GM12878 (cell line): ENCODE measurements at regions not wholly inside any gene's neighbourhood (a gene's known extent, or its start where the extent isn't known, plus 50 kb on each side); places are given as distances from the start of the nearest gene placed in this dataset.

ENCODE experiments used
- ATAC-seq: fragments of 200-7000 bp; cut with Tn5 transposase; 3 replicates; pipeline ENCODE4 v1.9.1; 2020; ENCODE audit warnings: mild to moderate bottlenecking, moderate library complexity
- BruUV-seq: library from RNA; stranded (reverse); fragments of 400-500 nt; replicated peaks from 2 replicates; lab custom pipeline; 2021; lab: Mats Ljungman, UMichigan
- CTCF ChIA-PET: fragments of 300-600 bp; sonication (Branson Sonifier 250); formaldehyde crosslinking; extraction: SDS; loops from one replicate; lab custom pipeline; 2021; ENCODE audit warnings: inconsistent platforms; lab: Yijun Ruan, JAX
- POLR2A ChIA-PET: fragments of 350-600 bp; formaldehyde crosslinking; extraction: SDS; loops from one replicate; lab custom pipeline; 2021; ENCODE audit warnings: inconsistent platforms; lab: Charles Lee
- RAD21 ChIA-PET: fragments of 300-600 bp; sonication (Branson Sonifier 250); formaldehyde crosslinking; loops from one replicate; lab custom pipeline; 2023; ENCODE audit warnings: antibody characterized with exemption; ENCODE audit not compliant: unreplicated experiment; lab: Charles Lee
- SMC1A ChIA-PET: fragments of 300-600 bp; sonication (Branson Sonifier 250); formaldehyde crosslinking; loops from one replicate; lab custom pipeline; 2023; ENCODE audit not compliant: unreplicated experiment, uncharacterized antibody; lab: Charles Lee
- DNase-seq: peaks from one replicate; pipeline ENCODE4 v3.0.0-alpha.2; 2011; ENCODE audit warnings: low read depth, low spot score
- FAIRE-seq: peaks from 3 replicates; lab custom pipeline; 2011; peaks lifted over from hg19 to GRCh38; lab: Jason Lieb, UNC
- H2AFZ ChIP-seq: 2 replicates; pipeline ENCODE4 v1.6.0; 2011; ENCODE audit warnings: low read depth, low read length, control low read depth; ENCODE audit not compliant: control insufficient read depth
- H3K27ac ChIP-seq: 2 replicates; pipeline ENCODE4 v1.5.1; 2011; ENCODE audit warnings: control low read depth; ENCODE audit not compliant: control insufficient read depth, insufficient read depth
- H3K27me3 ChIP-seq, 2 experiments: replicated peaks in 1 of 2; 2 replicates each; pipeline versions ENCODE4 v1.6.0 to v1.6.1; 2011; ENCODE audit warnings: low read length in 1 of 2; ENCODE audit not compliant: control insufficient read depth in 2 of 2, insufficient read depth in 2 of 2
- H3K36me3 ChIP-seq, 2 experiments: 2 replicates each; pipeline ENCODE4 v1.5.1; 2011; ENCODE audit warnings: low read length in 1 of 2; ENCODE audit not compliant: control insufficient read depth in 2 of 2, insufficient read depth in 2 of 2
- H3K4me1 ChIP-seq: 2 replicates; pipeline ENCODE4 v1.6.1; 2011; ENCODE audit warnings: mild to moderate bottlenecking, low read length, moderate library complexity, mixed read lengths; ENCODE audit not compliant: control insufficient read depth, insufficient read depth
- H3K4me2 ChIP-seq: 2 replicates; pipeline ENCODE4 v1.6.0; 2011; ENCODE audit warnings: control low read depth; ENCODE audit not compliant: control insufficient read depth, insufficient read depth
- H3K4me3 ChIP-seq: fragments of 200-600 bp; sonication (generic); 2 replicates; pipeline ENCODE4 v1.5.1; 2016
- H3K79me2 ChIP-seq: 2 replicates; pipeline ENCODE4 v1.6.0; 2011; ENCODE audit warnings: low read length; ENCODE audit not compliant: control insufficient read depth, insufficient read depth
- H3K9ac ChIP-seq: 2 replicates; pipeline ENCODE4 v1.8.0; 2011; ENCODE audit warnings: low read length, control low read depth, mixed read lengths; ENCODE audit not compliant: control insufficient read depth, insufficient read depth
- H3K9me3 ChIP-seq: replicated peaks from 3 replicates; pipeline ENCODE4 v1.5.1; 2011; ENCODE audit warnings: mild to moderate bottlenecking, low read length; ENCODE audit not compliant: control insufficient read depth, insufficient read depth
- H4K20me1 ChIP-seq: 2 replicates; pipeline ENCODE4 v1.6.0; 2011; ENCODE audit not compliant: control insufficient read depth, insufficient read depth
- GABPA ChIP-seq: IDR thresholded peaks from 2 replicates; pipeline ENCODE4 v1.6.1; 2014; ENCODE audit warnings: antibody characterized with exemption, low read depth, mild to moderate bottlenecking, inconsistent platforms
- REST ChIP-seq: IDR thresholded peaks from 2 replicates; pipeline ENCODE4 v1.6.1; 2012; ENCODE audit warnings: mild to moderate bottlenecking, low read depth, low read length
- SKIL ChIP-seq: fragments of 450-650 bp; IDR thresholded peaks from 2 replicates; pipeline ENCODE4 v1.6.1; 2017; ENCODE audit warnings: mild to moderate bottlenecking, low read depth, inconsistent platforms; ENCODE audit not compliant: poor library complexity, severe bottlenecking
- ZNF217 ChIP-seq: fragments of 450-650 bp; IDR thresholded peaks from 2 replicates; pipeline ENCODE4 v1.6.1; 2017; ENCODE audit warnings: antibody characterized with exemption, mild to moderate bottlenecking
- ZNF687 ChIP-seq: fragments of 450-650 bp; IDR thresholded peaks from 2 replicates; pipeline ENCODE4 v1.6.1; 2017; ENCODE audit warnings: mild to moderate bottlenecking, moderate library complexity
- WGBS: methylation state at CpG from one replicate; pipeline ENCODE4 v1.1.6; 2016; ENCODE audit warnings: low lambda C conversion rate; ENCODE audit not compliant: insufficient replicate concordance, insufficient coverage; ENCODE audit errors: missing lambda C conversion rate; 5-methylcytosine and 5-hydroxymethylcytosine counted together
- in situ Hi-C: fragments of 300-500 bp; cut with MboI; formaldehyde crosslinking; loops from 9 replicates; pipeline ENCODE4 v1.14.3; 2018; ENCODE audit warnings: mixed read lengths
- intact Hi-C: fragments of 100-400 bp; cut with micrococcal nuclease; formaldehyde crosslinking; loops from one replicate; pipeline ENCODE4 v1.14.2; 2022; ENCODE audit not compliant: unreplicated experiment
- TF ChIP-seq, protein P1 (sequence below): fragments of 450-650 bp; IDR thresholded peaks from 2 replicates; pipeline ENCODE4 v1.6.1; 2017; ENCODE audit warnings: antibody characterized with exemption, mild to moderate bottlenecking, moderate library complexity
- TF ChIP-seq, protein P2 (sequence below), 3 experiments: IDR thresholded peaks in 2 of 3; conservative IDR thresholded peaks in 1 of 3; 2 replicates each; pipeline ENCODE4 v1.5.1; 2011; ENCODE audit warnings: low read depth in 3 of 3, low read length in 3 of 3, mild to moderate bottlenecking in 3 of 3, control low read depth in 2 of 3, moderate library complexity in 2 of 3, inconsistent platforms in 1 of 3, mixed read lengths in 1 of 3; ENCODE audit not compliant: control insufficient read depth in 2 of 3, insufficient read depth in 1 of 3; ENCODE audit errors: extremely low read depth in 1 of 3

DNA sequence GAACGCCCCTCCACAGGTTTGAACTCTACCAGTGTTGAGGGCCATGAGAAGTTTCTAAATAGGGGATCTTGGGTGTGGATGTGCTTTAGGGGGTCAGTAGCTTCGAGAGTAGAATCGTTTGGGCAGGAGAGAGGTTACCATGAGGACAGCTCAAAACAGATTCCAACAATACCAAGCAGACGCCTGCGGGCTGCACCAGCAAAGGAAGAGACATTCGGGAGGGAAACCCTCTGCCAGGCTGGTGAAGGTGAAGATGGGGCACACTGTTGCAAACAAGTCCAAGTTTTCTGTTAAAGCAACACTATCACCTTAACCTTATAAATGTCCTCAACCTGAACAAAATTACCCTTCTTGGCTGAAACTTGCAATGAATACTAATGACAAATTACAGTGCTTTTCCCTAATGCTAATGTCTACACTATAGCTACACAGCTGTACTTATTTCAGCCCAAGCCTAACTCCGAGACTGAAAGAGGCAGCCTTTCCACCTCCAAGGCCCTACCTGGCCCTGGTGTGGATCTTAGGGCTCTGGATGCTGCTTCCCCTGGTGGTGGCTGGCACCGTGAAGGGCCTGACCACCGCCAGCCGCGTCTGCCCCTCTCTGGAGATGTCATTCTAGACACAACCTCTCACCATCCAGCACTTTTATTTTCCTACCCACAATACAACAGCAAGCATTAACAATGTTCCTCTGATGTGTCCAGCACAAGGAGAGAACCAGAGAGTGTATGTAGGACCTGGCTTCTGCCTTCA is 80.1 kb downstream of the DLL1 start:
- Histone ChIP-seq H3K36me3 (no peaks in the 10 kb centered on the region), H3K4me2 (no peak overlapping the region), H2AFZ (no peak overlapping the region), H3K4me3 (no peak overlapping the region), H4K20me1 (no peaks in the 10 kb centered on the region), H3K4me1 (no peaks in the 10 kb centered on the region), H3K27ac (no peak overlapping the region), H3K27me3 (no peaks in the 10 kb centered on the region), H3K9me3 (no peaks in the 10 kb centered on the region; the same call in 2 of the 3 replicates), H3K9ac (no peak overlapping the region), H3K79me2 (no peaks in the 10 kb centered on the region)
- SMC1A ChIA-PET = interaction anchor here (0.6 kb wide), 1 partner anchor 307 kb away, joined by 4 read pairs; no protein-coding TSS in a partner anchor
- POLR2A ChIA-PET = no interaction called here
- CTCF ChIA-PET = no interaction called here
- DNase-seq (no peak), ATAC-seq (no peak), FAIRE-seq (no peak)
- WGBS = 25% methylated on average over 11 of the region's 11 CpGs
- intact Hi-C loops (no loop called here), in situ Hi-C loops (no loop called here)
- no TSS peak for BruUV-seq
- RAD21 ChIA-PET = no interaction called here
- TF ChIP-seq, protein P1, sequence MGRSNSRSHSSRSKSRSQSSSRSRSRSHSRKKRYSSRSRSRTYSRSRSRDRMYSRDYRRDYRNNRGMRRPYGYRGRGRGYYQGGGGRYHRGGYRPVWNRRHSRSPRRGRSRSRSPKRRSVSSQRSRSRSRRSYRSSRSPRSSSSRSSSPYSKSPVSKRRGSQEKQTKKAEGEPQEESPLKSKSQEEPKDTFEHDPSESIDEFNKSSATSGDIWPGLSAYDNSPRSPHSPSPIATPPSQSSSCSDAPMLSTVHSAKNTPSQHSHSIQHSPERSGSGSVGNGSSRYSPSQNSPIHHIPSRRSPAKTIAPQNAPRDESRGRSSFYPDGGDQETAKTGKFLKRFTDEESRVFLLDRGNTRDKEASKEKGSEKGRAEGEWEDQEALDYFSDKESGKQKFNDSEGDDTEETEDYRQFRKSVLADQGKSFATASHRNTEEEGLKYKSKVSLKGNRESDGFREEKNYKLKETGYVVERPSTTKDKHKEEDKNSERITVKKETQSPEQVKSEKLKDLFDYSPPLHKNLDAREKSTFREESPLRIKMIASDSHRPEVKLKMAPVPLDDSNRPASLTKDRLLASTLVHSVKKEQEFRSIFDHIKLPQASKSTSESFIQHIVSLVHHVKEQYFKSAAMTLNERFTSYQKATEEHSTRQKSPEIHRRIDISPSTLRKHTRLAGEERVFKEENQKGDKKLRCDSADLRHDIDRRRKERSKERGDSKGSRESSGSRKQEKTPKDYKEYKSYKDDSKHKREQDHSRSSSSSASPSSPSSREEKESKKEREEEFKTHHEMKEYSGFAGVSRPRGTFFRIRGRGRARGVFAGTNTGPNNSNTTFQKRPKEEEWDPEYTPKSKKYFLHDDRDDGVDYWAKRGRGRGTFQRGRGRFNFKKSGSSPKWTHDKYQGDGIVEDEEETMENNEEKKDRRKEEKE = no peak
- TF ChIP-seq, protein P2, sequence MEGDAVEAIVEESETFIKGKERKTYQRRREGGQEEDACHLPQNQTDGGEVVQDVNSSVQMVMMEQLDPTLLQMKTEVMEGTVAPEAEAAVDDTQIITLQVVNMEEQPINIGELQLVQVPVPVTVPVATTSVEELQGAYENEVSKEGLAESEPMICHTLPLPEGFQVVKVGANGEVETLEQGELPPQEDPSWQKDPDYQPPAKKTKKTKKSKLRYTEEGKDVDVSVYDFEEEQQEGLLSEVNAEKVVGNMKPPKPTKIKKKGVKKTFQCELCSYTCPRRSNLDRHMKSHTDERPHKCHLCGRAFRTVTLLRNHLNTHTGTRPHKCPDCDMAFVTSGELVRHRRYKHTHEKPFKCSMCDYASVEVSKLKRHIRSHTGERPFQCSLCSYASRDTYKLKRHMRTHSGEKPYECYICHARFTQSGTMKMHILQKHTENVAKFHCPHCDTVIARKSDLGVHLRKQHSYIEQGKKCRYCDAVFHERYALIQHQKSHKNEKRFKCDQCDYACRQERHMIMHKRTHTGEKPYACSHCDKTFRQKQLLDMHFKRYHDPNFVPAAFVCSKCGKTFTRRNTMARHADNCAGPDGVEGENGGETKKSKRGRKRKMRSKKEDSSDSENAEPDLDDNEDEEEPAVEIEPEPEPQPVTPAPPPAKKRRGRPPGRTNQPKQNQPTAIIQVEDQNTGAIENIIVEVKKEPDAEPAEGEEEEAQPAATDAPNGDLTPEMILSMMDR (IDR thresholded peaks at IDR 0.05 in 2 of 3, conservative IDR thresholded peaks at IDR 0.05 in 1 of 3; ENCODE audit: control insufficient read depth in 2 of 3, extremely low read depth in 1 of 3, insufficient read depth in 1 of 3, low read depth in 3 of 3, low read length in 3 of 3) = no peak
- TF ChIP-seq ZNF687 (no peak), ZNF217 (no peak), REST (no peak), GABPA (no peak), SKIL (no peak)
